ENCODE measurements at regions not wholly inside any gene's neighbourhood (a gene's known extent, or its start where the extent isn't known, plus 50 kb on each side); places are given as distances from the start of the nearest gene placed in this dataset.

- no CpG with 5 or more reads among the region's 1 CpG for WGBS, 2 experiments (ENCODE audit: extremely low coverage in 2 of 2, insufficient read length in 1 of 2)
- H3K9ac ChIP-seq (ENCODE audit: low read depth, low read length) = no peak overlapping the region
- DNase-seq (no peak), ATAC-seq (ENCODE audit: low read depth) (no peak)
- H2BK15ac ChIP-seq (ENCODE audit: low read depth, low read length) = no peak overlapping the region
- CTCF ChIA-PET = no interaction called here
- no peak overlapping the region for H2BK5ac ChIP-seq (ENCODE audit: low read depth, low read length, poor library complexity, severe bottlenecking)
- no peak for TF ChIP-seq MAFK (IDR thresholded peaks at IDR 0.05; ENCODE audit: low read depth, low read length)
- TF ChIP-seq NFE2L2 (IDR thresholded peaks at IDR 0.05; ENCODE audit: low read depth, low read length) = no peak
- TF ChIP-seq POLR2A (IDR thresholded peaks at IDR 0.05; ENCODE audit: low read depth, low read length) = no peak
- TF ChIP-seq CHD1 (IDR thresholded peaks at IDR 0.05; ENCODE audit: low read depth, low read length) = no peak
- TF ChIP-seq BHLHE40 (IDR thresholded peaks at IDR 0.05; ENCODE audit: low read depth, low read length) = no peak
- H4K20me1 ChIP-seq (ENCODE audit: insufficient read depth, low read length) = no peaks in the 10 kb centered on the region
- intact Hi-C loops (cut with micrococcal nuclease) = no loop called here
- no peak overlapping the region for H3K4me2 ChIP-seq (ENCODE audit: low read depth, low read length)
- no peaks in the 10 kb centered on the region for H3K36me3 ChIP-seq (ENCODE audit: control insufficient read depth, insufficient read depth, low read length)
- no TSS peak for BruUV-seq (replicated peaks)
- H3K79me1 ChIP-seq (ENCODE audit: low read depth in 1 of 2, low read length in 2 of 2) = no peaks in the 10 kb centered on the region
- H2BK120ac ChIP-seq (ENCODE audit: low read depth, low read length) = no peak overlapping the region
- in situ Hi-C loops (cut with MboI; ENCODE audit: low sequenced_read_pairs) = no loop called here
- no peak overlapping the region for H3K23ac ChIP-seq (ENCODE audit: low read depth, low read length)
- no peak overlapping the region for H2AFZ ChIP-seq (replicated peaks; ENCODE audit: low read length, poor library complexity)
- dilution Hi-C loops (cut with HindIII; ENCODE audit: low sequenced_read_pairs, unreplicated experiment) = no loop called here
- H2BK20ac ChIP-seq (ENCODE audit: low read depth, low read length) = no peak overlapping the region
- no peak overlapping the region for H2AK9ac ChIP-seq (replicated peaks; ENCODE audit: low read depth, low read length, poor library complexity)
- no peak overlapping the region for H3K56ac ChIP-seq (ENCODE audit: extremely low read depth, insufficient read depth, low read length)
- no peaks in the 10 kb centered on the region for H3K27me3 ChIP-seq (ENCODE audit: control insufficient read depth, insufficient read depth, low read length)
- H2AK5ac ChIP-seq (ENCODE audit: low read depth, low read length) = no peak overlapping the region
- H4K5ac ChIP-seq (ENCODE audit: low read depth, low read length) = no peak overlapping the region
- H3K4me1 ChIP-seq (ENCODE audit: control insufficient read depth, insufficient read depth, low read length) = no peaks in the 10 kb centered on the region
- H3K4ac ChIP-seq (ENCODE audit: low read depth, low read length) = no peak overlapping the region
- H3K14ac ChIP-seq (replicated peaks; ENCODE audit: low read depth, low read length) = no peak overlapping the region
- POLR2A ChIA-PET (ENCODE audit: unreplicated experiment) = no interaction called here
- H3K9me3 ChIP-seq (ENCODE audit: control insufficient read depth, insufficient read depth, low read length) = no peaks in the 10 kb centered on the region
- H3K18ac ChIP-seq (ENCODE audit: low read depth, low read length) = no peak overlapping the region
- H3K27ac ChIP-seq (ENCODE audit: insufficient read depth, low read length) = no peak overlapping the region
- no peaks in the 10 kb centered on the region for H3K9me1 ChIP-seq (ENCODE audit: insufficient read depth, low read length)
- H4K8ac ChIP-seq (ENCODE audit: low read depth in 2 of 2, low read length in 2 of 2) = no peak overlapping the region
- H3K4me3 ChIP-seq (ENCODE audit: insufficient read depth, low read depth, low read length) = no peak overlapping the region
- no peak overlapping the region for H4K91ac ChIP-seq (ENCODE audit: insufficient read depth, low read depth, low read length)
Measured at GRCh38 chr5:136836093-136836492, 470.7 kb upstream of the TRPC7 start.

Data from IMR-90 (cell line).